GM23338 (cell line): ENCODE measurements at regions not wholly inside any gene's neighbourhood (a gene's known extent, or its start where the extent isn't known, plus 50 kb on each side); places are given as distances from the start of the nearest gene placed in this dataset.

Source experiments
- ATAC-seq: fragments of 200-7000 bp; cut with Tn5 transposase; 3 replicates; pipeline ENCODE4 v1.9.1; 2020
- DNase-seq: peaks from one replicate; pipeline ENCODE4 v3.0.0-alpha.2; 2015; ENCODE audit warnings: low spot score
- H2AFZ ChIP-seq: fragments of 200-600 bp; sonication (generic); 2 replicates; pipeline ENCODE4 v1.8.0; 2016; ENCODE audit warnings: antibody characterized with exemption, mild to moderate bottlenecking, moderate library complexity
- H3F3A ChIP-seq: fragments of 200-600 bp; sonication (generic); replicated peaks from 2 replicates; pipeline ENCODE4 v1.8.0; 2017; ENCODE audit warnings: antibody characterized with exemption, mixed run types, low read depth
- H3K27ac ChIP-seq: fragments of 200-600 bp; sonication (generic); 2 replicates; pipeline ENCODE4 v1.6.1; 2016; ENCODE audit warnings: low read depth
- H3K27me3 ChIP-seq: fragments of 200-600 bp; sonication (generic); 2 replicates; pipeline ENCODE4 v1.8.0; 2016; ENCODE audit warnings: mild to moderate bottlenecking, mixed run types, moderate library complexity; ENCODE audit not compliant: insufficient read depth
- H3K36me3 ChIP-seq: fragments of 200-600 bp; sonication (generic); 2 replicates; pipeline ENCODE4 v1.8.0; 2016; ENCODE audit warnings: mild to moderate bottlenecking; ENCODE audit not compliant: insufficient read depth
- H3K4me1 ChIP-seq: fragments of 200-600 bp; sonication (generic); 2 replicates; pipeline ENCODE4 v1.8.0; 2016; ENCODE audit warnings: mild to moderate bottlenecking, moderate library complexity; ENCODE audit not compliant: insufficient read depth
- H3K4me2 ChIP-seq: fragments of 200-600 bp; sonication (generic); 2 replicates; pipeline ENCODE4 v1.7.1; 2017; ENCODE audit warnings: mixed run types
- H3K4me3 ChIP-seq: fragments of 200-600 bp; sonication (generic); 2 replicates; pipeline ENCODE4 v1.6.1; 2016; ENCODE audit warnings: mixed run types
- H3K79me2 ChIP-seq: fragments of 200-600 bp; sonication (generic); replicated peaks from 2 replicates; pipeline ENCODE4 v1.8.0; 2017; ENCODE audit warnings: mild to moderate bottlenecking; ENCODE audit not compliant: insufficient read depth
- H3K9me2 ChIP-seq: fragments of 200-600 bp; sonication (generic); 2 replicates; pipeline ENCODE4 v1.8.0; 2017; ENCODE audit not compliant: insufficient read depth
- H4K20me1 ChIP-seq: fragments of 200-600 bp; sonication (generic); replicated peaks from 2 replicates; pipeline ENCODE4 v1.8.0; 2017; ENCODE audit warnings: mild to moderate bottlenecking; ENCODE audit not compliant: insufficient read depth
- H3K27ac Mint-ChIP-seq: 2 replicates; pipeline ENCODE4 v1.8.0; 2020; ENCODE audit warnings: inconsistent platforms, mild to moderate bottlenecking, moderate library complexity, mixed read lengths
- H3K27me3 Mint-ChIP-seq: 3 replicates; pipeline ENCODE4 v1.8.0; 2022; ENCODE audit warnings: low read depth, mild to moderate bottlenecking, moderate library complexity, mixed read lengths, inconsistent platforms; ENCODE audit not compliant: insufficient read depth, poor library complexity
- H3K36me3 Mint-ChIP-seq: 3 replicates; pipeline ENCODE4 v1.8.0; 2021; ENCODE audit warnings: low read depth, mild to moderate bottlenecking, inconsistent platforms, moderate library complexity, mixed read lengths
- H3K4me1 Mint-ChIP-seq: 3 replicates; pipeline ENCODE4 v1.8.0; 2020; ENCODE audit warnings: mild to moderate bottlenecking, inconsistent platforms, mixed read lengths
- H3K4me3 Mint-ChIP-seq: 3 replicates; pipeline ENCODE4 v1.8.0; 2021; ENCODE audit warnings: moderate library complexity, mild to moderate bottlenecking, inconsistent platforms, mixed read lengths
- H3K9me3 Mint-ChIP-seq: 3 replicates; pipeline ENCODE4 v1.8.0; 2020; ENCODE audit warnings: moderate library complexity, mild to moderate bottlenecking, inconsistent platforms, mixed read lengths
- CREB1 ChIP-seq: fragments of 250-450 bp; sonication (Bioruptor Pico); IDR thresholded peaks from 2 replicates; pipeline ENCODE4 v1.5.0; 2020; ENCODE audit warnings: low read depth, mild to moderate bottlenecking, moderate library complexity
- ETS1 ChIP-seq: IDR thresholded peaks from 2 replicates; pipeline ENCODE4 v1.6.1; 2016; ENCODE audit warnings: antibody characterized with exemption
- EZH2 ChIP-seq: fragments of 200-600 bp; sonication (generic); IDR thresholded peaks from one replicate; pipeline ENCODE4 v1.8.0; 2017; ENCODE audit warnings: antibody characterized with exemption, mild to moderate bottlenecking, low read depth; ENCODE audit not compliant: unreplicated experiment
- EZH2phosphoT487 ChIP-seq: fragments of 200-600 bp; sonication (generic); IDR thresholded peaks from one replicate; pipeline ENCODE4 v1.8.1; 2018; ENCODE audit warnings: antibody characterized with exemption; ENCODE audit not compliant: unreplicated experiment
- JUNB ChIP-seq: IDR thresholded peaks from one replicate; pipeline ENCODE4 v1.6.1; 2016; ENCODE audit warnings: antibody characterized with exemption; ENCODE audit not compliant: unreplicated experiment
- NANOG ChIP-seq: IDR thresholded peaks from 2 replicates; pipeline ENCODE4 v1.6.1; 2016; ENCODE audit warnings: antibody characterized with exemption, borderline replicate concordance
- POLR2AphosphoS5 ChIP-seq: IDR thresholded peaks from 2 replicates; pipeline ENCODE4 v1.6.1; 2016; ENCODE audit warnings: antibody characterized with exemption, low read depth
- REST ChIP-seq: IDR thresholded peaks from one replicate; pipeline ENCODE4 v1.6.1; 2018; ENCODE audit warnings: antibody characterized with exemption; ENCODE audit not compliant: unreplicated experiment
- STAT1 ChIP-seq: IDR thresholded peaks from one replicate; pipeline ENCODE4 v1.6.1; 2016; ENCODE audit warnings: antibody characterized with exemption; ENCODE audit not compliant: unreplicated experiment
- ZNF114 ChIP-seq: fragments of 250-450 bp; sonication (Bioruptor Pico); IDR thresholded peaks from 2 replicates; pipeline ENCODE4 v1.5.0; 2020; ENCODE audit warnings: mild to moderate bottlenecking, moderate library complexity
- ZNF331 ChIP-seq: fragments of 250-450 bp; sonication (Bioruptor Pico); IDR thresholded peaks from 2 replicates; pipeline ENCODE4 v1.5.0; 2020; ENCODE audit warnings: low read depth, mild to moderate bottlenecking, moderate library complexity
- TF ChIP-seq, protein P1 (sequence below), 2 experiments: fragments of 200-600 bp in 1 of 2; sonication (generic) in 1 of 2; conservative IDR thresholded peaks; 2 replicates each; pipeline versions ENCODE4 v1.5.1 to v1.6.1; 2016 to 2017; ENCODE audit warnings: antibody characterized with exemption in 2 of 2, low read depth in 2 of 2, mild to moderate bottlenecking in 2 of 2, moderate library complexity in 1 of 2
- TF ChIP-seq, protein P2 (sequence below): fragments of 250-450 bp; sonication (Bioruptor Pico); IDR thresholded peaks from 2 replicates; pipeline ENCODE4 v1.5.0; 2020; ENCODE audit warnings: mild to moderate bottlenecking, moderate library complexity

GRCh38 chr5:67873935-67874334, 341.6 kb upstream of the PIK3R1 start:
- no peaks in the 10 kb centered on the region for H3F3A ChIP-seq

More at GRCh38 chr5:67873935-67874334, 341.6 kb upstream of the PIK3R1 start:
- no peaks in the 10 kb centered on the region for H3K79me2 ChIP-seq
- no peak overlapping the region for H3K4me3 Mint-ChIP-seq
- H3K4me1 ChIP-seq: no peaks in the 10 kb centered on the region
- H3K4me2 ChIP-seq: no peak overlapping the region
- H3K4me3 ChIP-seq: no peak overlapping the region
- ATAC-seq (no peak), DNase-seq (no peak)
- peaks cover 12% of the 10 kb centered on the region; the same call in 1 of the 2 replicates for H3K9me2 ChIP-seq
- H3K27me3 Mint-ChIP-seq: no peaks in the 10 kb centered on the region
- no peak overlapping the region for H3K27ac ChIP-seq
- H3K36me3 Mint-ChIP-seq: no peaks in the 10 kb centered on the region
- H3K36me3 ChIP-seq: no peaks in the 10 kb centered on the region
- H3K4me1 Mint-ChIP-seq: no peaks in the 10 kb centered on the region
- no peak overlapping the region for H2AFZ ChIP-seq
- TF ChIP-seq ETS1 (no peak), CREB1 (no peak), EZH2phosphoT487 (no peak), NANOG (no peak), EZH2 (no peak), ZNF331 (no peak), REST (no peak), ZNF114 (CRISPR knock-in tag) (no peak), POLR2AphosphoS5 (no peak), JUNB (no peak), STAT1 (no peak)
- TF ChIP-seq, protein P1, sequence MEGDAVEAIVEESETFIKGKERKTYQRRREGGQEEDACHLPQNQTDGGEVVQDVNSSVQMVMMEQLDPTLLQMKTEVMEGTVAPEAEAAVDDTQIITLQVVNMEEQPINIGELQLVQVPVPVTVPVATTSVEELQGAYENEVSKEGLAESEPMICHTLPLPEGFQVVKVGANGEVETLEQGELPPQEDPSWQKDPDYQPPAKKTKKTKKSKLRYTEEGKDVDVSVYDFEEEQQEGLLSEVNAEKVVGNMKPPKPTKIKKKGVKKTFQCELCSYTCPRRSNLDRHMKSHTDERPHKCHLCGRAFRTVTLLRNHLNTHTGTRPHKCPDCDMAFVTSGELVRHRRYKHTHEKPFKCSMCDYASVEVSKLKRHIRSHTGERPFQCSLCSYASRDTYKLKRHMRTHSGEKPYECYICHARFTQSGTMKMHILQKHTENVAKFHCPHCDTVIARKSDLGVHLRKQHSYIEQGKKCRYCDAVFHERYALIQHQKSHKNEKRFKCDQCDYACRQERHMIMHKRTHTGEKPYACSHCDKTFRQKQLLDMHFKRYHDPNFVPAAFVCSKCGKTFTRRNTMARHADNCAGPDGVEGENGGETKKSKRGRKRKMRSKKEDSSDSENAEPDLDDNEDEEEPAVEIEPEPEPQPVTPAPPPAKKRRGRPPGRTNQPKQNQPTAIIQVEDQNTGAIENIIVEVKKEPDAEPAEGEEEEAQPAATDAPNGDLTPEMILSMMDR (conservative IDR thresholded peaks at IDR 0.05; ENCODE audit: low read depth in 2 of 2): no peak
- TF ChIP-seq, protein P2, sequence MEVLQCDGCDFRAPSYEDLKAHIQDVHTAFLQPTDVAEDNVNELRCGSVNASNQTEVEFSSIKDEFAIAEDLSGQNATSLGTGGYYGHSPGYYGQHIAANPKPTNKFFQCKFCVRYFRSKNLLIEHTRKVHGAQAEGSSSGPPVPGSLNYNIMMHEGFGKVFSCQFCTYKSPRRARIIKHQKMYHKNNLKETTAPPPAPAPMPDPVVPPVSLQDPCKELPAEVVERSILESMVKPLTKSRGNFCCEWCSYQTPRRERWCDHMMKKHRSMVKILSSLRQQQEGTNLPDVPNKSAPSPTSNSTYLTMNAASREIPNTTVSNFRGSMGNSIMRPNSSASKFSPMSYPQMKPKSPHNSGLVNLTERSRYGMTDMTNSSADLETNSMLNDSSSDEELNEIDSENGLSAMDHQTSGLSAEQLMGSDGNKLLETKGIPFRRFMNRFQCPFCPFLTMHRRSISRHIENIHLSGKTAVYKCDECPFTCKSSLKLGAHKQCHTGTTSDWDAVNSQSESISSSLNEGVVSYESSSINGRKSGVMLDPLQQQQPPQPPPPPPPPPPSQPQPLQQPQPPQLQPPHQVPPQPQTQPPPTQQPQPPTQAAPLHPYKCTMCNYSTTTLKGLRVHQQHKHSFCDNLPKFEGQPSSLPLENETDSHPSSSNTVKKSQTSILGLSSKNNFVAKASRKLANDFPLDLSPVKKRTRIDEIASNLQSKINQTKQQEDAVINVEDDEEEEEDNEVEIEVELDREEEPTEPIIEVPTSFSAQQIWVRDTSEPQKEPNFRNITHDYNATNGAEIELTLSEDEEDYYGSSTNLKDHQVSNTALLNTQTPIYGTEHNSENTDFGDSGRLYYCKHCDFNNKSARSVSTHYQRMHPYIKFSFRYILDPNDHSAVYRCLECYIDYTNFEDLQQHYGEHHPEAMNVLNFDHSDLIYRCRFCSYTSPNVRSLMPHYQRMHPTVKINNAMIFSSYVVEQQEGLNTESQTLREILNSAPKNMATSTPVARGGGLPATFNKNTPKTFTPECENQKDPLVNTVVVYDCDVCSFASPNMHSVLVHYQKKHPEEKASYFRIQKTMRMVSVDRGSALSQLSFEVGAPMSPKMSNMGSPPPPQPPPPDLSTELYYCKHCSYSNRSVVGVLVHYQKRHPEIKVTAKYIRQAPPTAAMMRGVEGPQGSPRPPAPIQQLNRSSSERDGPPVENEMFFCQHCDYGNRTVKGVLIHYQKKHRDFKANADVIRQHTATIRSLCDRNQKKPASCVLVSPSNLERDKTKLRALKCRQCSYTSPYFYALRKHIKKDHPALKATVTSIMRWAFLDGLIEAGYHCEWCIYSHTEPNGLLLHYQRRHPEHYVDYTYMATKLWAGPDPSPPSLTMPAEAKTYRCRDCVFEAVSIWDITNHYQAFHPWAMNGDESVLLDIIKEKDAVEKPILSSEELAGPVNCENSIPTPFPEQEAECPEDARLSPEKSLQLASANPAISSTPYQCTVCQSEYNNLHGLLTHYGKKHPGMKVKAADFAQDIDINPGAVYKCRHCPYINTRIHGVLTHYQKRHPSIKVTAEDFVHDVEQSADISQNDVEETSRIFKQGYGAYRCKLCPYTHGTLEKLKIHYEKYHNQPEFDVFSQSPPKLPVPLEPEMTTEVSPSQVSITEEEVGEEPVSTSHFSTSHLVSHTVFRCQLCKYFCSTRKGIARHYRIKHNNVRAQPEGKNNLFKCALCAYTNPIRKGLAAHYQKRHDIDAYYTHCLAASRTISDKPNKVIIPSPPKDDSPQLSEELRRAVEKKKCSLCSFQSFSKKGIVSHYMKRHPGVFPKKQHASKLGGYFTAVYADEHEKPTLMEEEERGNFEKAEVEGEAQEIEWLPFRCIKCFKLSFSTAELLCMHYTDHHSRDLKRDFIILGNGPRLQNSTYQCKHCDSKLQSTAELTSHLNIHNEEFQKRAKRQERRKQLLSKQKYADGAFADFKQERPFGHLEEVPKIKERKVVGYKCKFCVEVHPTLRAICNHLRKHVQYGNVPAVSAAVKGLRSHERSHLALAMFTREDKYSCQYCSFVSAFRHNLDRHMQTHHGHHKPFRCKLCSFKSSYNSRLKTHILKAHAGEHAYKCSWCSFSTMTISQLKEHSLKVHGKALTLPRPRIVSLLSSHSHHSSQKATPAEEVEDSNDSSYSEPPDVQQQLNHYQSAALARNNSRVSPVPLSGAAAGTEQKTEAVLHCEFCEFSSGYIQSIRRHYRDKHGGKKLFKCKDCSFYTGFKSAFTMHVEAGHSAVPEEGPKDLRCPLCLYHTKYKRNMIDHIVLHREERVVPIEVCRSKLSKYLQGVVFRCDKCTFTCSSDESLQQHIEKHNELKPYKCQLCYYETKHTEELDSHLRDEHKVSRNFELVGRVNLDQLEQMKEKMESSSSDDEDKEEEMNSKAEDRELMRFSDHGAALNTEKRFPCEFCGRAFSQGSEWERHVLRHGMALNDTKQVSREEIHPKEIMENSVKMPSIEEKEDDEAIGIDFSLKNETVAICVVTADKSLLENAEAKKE (CRISPR knock-in tag): no peak
- no peak overlapping the region for H3K27ac Mint-ChIP-seq
- H3K27me3 ChIP-seq: no peaks in the 10 kb centered on the region
- no peaks in the 10 kb centered on the region for H4K20me1 ChIP-seq
- H3K9me3 Mint-ChIP-seq: no peaks in the 10 kb centered on the region
